NCI-H146 (cell line): ENCODE measurements at regions not wholly inside any gene's neighbourhood (a gene's known extent, or its start where the extent isn't known, plus 50 kb on each side); places are given as distances from the start of the nearest gene placed in this dataset.

Source experiments
- DNase-seq: peaks from one replicate; lab custom pipeline; 2025; lab: John Stamatoyannopoulos, UW

DNA sequence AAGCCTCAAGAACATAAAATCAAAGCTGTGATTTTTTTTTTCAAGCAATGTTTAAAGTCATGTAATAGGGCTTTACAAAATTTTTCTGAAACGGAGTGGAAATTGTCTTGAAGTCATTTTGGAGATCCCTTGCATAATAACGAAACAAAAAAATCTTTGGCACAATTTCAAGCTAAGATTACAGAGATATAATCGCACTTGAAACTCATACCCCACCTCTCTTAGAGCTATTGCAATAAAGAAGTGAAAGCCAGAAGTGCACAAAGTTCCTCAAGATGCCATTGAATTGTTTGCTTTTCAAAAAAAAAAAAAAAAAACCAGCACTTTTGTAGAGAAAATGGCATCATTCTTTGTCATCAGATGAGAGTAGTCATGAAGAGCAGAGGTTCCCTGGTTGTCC is 152.3 kb downstream of the PAX3 start:
- DNase-seq, result no peak

GRCh38 chr2:222142027-222142426 is 156.8 kb downstream of the PAX3 start:
- no peak for DNase-seq

GRCh38 chr2:222136106-222136630 is 162.6 kb downstream of the PAX3 start:
- no peak for DNase-seq

DNA sequence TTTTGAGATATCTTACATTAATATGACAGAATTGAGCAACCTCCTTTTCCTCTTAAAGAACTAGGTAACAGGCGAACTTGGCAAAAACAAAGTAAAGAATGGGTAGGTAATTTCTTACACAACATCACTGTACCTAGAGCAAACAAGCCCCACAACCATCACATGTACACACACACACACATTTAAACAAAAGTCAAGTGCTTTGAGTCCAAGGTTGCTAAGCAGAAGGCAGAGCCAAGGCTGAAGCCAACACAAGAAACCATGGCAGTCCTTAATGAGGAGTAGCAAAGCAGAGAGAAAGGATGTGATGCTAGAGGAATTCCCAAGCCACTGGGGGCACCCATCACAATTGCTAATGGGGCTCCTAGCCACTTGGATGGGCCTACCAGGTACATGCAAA is 164.1 kb downstream of the PAX3 start:
- no peak for DNase-seq

DNA sequence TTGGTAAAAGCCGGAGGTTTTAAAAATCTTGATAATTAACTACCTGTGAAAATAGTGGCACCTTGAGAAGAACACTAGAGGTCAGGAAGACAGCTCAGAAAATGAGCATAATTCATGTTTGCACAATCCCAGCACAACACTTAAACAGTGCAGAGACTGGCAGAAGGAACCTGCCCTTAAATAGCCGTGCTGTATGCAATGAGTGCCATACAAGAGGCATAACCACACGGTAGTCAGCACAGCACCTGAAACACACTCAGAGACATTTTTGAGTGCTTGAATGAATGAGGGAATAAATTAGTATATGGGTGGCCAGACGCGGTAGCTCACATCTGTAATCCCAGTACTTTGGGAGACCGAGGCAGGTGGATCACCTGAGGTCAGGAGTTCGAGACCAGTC is 164.9 kb downstream of the PAX3 start:
- no peak for DNase-seq

DNA sequence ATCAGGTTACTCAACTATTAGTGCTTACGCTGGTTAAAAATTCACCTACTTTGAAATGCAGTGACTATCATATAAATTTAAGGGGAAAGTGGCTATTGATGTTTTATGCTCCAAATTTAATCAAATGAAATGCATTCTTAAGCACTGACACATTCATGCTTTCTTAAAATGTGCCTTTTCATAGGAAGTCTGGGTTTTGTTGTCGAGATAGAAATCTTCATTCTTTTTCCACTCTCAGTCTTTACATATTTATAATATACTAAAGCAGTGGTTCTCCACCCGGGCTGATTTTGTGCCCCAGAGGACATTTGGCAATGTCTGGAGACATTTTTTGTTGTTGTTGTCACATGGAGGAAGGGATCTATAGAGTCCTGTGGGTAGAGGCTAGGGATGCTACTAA is 167.9 kb downstream of the PAX3 start:
- DNase-seq, result no peak

GRCh38 chr2:222127660-222128059 is 171.1 kb downstream of the PAX3 start:
- no peak for DNase-seq

DNA sequence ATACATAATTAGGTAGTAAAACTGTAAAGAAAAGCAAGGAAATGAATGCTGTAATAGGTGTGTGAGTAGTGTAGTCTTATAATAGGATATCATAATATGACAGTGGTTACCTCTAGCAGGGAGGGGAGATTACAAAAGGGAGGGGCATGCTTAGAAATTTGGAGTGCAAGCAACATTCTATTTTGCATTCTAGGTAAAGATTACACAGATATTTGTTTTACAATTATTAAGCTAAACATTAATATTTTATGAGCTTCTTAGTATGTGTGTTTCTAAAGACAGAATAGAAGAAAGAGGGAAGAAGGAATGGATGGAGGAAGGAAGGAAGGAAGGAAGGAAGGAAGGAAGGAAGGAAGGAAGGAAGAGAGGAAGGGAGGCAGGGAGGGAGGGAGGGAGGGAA is 177.9 kb downstream of the PAX3 start:
- DNase-seq, result no peak

GRCh38 chr2:222115296-222115695 is 183.5 kb downstream of the PAX3 start:
- DNase-seq, result no peak

GRCh38 chr2:222108957-222109585 is 189.7 kb downstream of the PAX3 start:
- DNase-seq, result no peak

DNA sequence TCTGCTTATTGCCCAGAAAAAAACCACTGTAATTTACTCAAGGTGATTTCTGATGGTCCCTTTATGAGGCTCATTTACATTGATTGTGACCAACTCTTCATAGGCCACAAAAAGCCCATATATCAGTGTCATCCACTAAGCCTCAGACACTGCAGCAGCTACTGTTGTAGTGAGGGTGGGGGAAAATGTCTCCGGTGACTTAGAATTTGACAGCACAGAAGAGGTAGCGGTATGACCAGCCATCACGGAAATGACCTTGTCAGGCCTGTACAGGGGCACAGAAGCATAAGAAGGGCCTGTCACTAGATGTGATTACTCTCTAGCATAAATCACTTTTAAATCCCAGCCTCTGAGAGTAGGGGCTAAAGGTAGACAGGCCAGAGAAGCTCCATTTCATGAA is 190.3 kb downstream of the PAX3 start:
- no peak for DNase-seq

DNA sequence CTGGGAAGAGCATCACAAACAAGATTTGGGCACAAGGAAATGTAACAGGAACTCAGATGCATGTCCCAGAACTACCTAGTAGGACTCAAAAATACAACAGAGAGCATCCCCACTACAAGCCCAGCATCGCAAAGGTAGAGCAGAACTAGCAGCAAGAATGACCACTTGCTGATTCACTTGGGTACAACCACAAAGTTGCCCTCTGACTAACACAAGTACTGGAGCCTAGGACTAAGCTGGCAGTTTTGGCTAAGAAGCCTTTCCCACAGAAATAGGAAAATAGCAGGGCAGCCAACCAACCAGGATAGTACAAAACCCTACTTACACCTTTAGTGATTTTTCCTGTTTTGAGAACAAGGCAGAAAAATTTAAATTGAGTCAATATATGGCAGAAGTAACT is 193.8 kb downstream of the PAX3 start:
- no peak for DNase-seq

- no peak for DNase-seq
These were observed 196.0 kb downstream of the PAX3 start for GRCh38 chr2:222102575-222103349.

- no peak for DNase-seq
These were observed 197.8 kb downstream of the PAX3 start for GRCh38 chr2:222100704-222101699.

DNA sequence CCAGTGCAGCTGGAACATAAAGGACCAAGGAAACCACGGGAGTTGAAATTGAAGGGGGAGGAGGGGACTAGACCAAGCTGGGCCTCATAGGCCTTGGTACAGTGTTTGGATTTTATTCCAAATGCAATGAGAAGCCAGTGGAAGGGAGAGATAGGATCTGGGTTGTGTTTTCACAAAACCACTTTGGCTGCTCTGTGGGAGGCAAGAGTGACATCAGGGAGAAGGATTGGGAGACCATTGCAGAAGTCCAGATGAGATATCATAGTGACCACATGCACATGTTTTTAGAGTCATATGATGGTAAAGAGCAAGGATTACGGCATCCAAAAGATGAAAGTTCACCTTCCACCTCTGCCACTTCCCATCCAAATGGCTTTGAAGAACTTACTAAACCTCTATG is 210.2 kb downstream of the PAX3 start:
- no peak for DNase-seq

DNA sequence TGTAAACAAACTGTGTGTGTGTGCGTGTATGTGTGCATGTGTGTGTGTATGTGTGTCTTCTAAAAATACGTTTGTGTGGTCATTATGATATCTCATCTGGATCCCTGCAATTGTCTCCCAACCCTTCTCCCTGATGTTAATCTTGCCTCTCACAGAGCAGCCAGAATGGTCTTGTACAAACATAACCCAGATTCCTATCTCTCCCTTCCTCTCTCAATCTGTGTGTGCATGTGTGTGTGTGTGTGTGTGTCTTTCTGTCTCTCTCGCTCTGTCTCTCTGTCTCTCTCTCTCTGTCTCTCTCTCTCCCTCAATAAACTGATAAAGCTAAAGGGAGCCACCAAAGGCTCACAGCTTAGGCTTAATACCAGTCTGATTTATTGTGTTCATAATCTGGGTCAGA is 210.8 kb downstream of the PAX3 start:
- DNase-seq, result no peak

- DNase-seq, result no peak
These were observed 216.6 kb downstream of the PAX3 start for GRCh38 chr2:222082201-222082600.

- no peak for DNase-seq
These were observed 218.7 kb downstream of the PAX3 start for GRCh38 chr2:222080141-222080540.

GRCh38 chr2:222076973-222077690 is 221.7 kb downstream of the PAX3 start:
- DNase-seq, result no peak

GRCh38 chr2:222074674-222075073 is 224.1 kb downstream of the PAX3 start:
- no peak for DNase-seq

DNA sequence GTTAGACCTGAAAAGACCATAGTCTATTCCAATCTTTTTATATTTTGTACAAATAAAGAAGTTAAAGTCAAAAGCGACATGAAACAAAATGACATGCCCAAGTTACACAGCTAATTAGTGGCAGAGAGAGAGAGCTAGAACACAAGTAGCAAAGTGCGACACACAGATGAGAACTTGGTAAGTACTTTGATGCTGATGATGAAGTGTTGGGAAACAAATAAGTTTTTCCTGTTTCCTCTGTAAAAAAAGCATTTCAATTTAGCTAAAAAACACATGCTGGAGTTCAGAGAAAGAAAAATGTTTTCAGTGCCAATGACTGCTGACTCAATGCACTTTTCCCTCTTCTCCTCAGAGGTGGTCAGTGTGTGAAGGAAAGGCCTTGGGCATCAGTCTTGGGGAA is 226.9 kb downstream of the PAX3 start:
- DNase-seq, result no peak

- no peak for DNase-seq
These were observed 234.5 kb downstream of the PAX3 start for GRCh38 chr2:222064286-222064685.
